Hepatocyte (in vitro differentiated cells): ENCODE measurements at regions not wholly inside any gene's neighbourhood (a gene's known extent, or its start where the extent isn't known, plus 50 kb on each side); places are given as distances from the start of the nearest gene placed in this dataset.
"Not testable (repeated sequence)": the region's sequence is repeated elsewhere in the genome, so short reads cannot be mapped to it uniquely, and the experiment has no call there.

Experiments used
- DNase-seq: peaks from one replicate; pipeline ENCODE4 v3.0.0-alpha.2; 2016; ENCODE audit warnings: low spot score
- H2AFZ ChIP-seq: fragments of 200-600 bp; sonication (generic); 2 replicates; pipeline ENCODE4 v1.6.0; 2016; ENCODE audit warnings: antibody characterized with exemption, mild to moderate bottlenecking
- H3K27ac ChIP-seq: fragments of 200-600 bp; sonication (generic); 2 replicates; pipeline ENCODE4 v1.5.1; 2016; ENCODE audit warnings: mild to moderate bottlenecking
- H3K27me3 ChIP-seq: fragments of 200-600 bp; sonication (generic); 2 replicates; pipeline ENCODE4 v1.6.1; 2016
- H3K36me3 ChIP-seq: fragments of 200-600 bp; sonication (generic); replicated peaks from 2 replicates; pipeline ENCODE4 v1.5.1; 2016; ENCODE audit warnings: low read depth; ENCODE audit not compliant: insufficient read depth
- H3K4me1 ChIP-seq: fragments of 200-600 bp; sonication (generic); 2 replicates; pipeline ENCODE4 v1.5.1; 2016; ENCODE audit warnings: mild to moderate bottlenecking, moderate library complexity; ENCODE audit not compliant: insufficient read depth
- H3K4me2 ChIP-seq: fragments of 200-600 bp; sonication (generic); 2 replicates; pipeline ENCODE4 v1.6.0; 2016
- H3K4me3 ChIP-seq: fragments of 200-600 bp; sonication (generic); 2 replicates; pipeline ENCODE4 v1.5.1; 2016; ENCODE audit warnings: mild to moderate bottlenecking
- H3K79me2 ChIP-seq: fragments of 200-600 bp; sonication (generic); 2 replicates; pipeline ENCODE4 v1.6.0; 2017; ENCODE audit warnings: mild to moderate bottlenecking
- H3K9me2 ChIP-seq: fragments of 200-600 bp; sonication (generic); replicated peaks from 2 replicates; pipeline ENCODE4 v1.6.0; 2017; ENCODE audit warnings: mild to moderate bottlenecking; ENCODE audit not compliant: insufficient read depth
- H3K9me3 ChIP-seq: fragments of 200-600 bp; sonication (generic); 2 replicates; pipeline ENCODE4 v1.5.1; 2016; ENCODE audit warnings: low read depth, mild to moderate bottlenecking
- H4K20me1 ChIP-seq: fragments of 200-600 bp; sonication (generic); 2 replicates; pipeline ENCODE4 v1.6.0; 2016; ENCODE audit warnings: mild to moderate bottlenecking; ENCODE audit not compliant: insufficient read depth, poor library complexity, severe bottlenecking
- EZH2 ChIP-seq: fragments of 200-600 bp; sonication (generic); IDR thresholded peaks from 2 replicates; pipeline ENCODE4 v1.6.1; 2016; ENCODE audit warnings: antibody characterized with exemption, mild to moderate bottlenecking, borderline replicate concordance
- EZH2phosphoT487 ChIP-seq: fragments of 200-600 bp; sonication (generic); IDR thresholded peaks from one replicate; pipeline ENCODE4 v1.6.1; 2018; ENCODE audit warnings: antibody characterized with exemption, mild to moderate bottlenecking, low read depth, moderate library complexity; ENCODE audit not compliant: unreplicated experiment, severe bottlenecking
- WGBS: methylation state at CpG from one replicate; pipeline ENCODE4 v1.1.6; 2016; ENCODE audit warnings: low lambda C conversion rate; ENCODE audit errors: missing lambda C conversion rate; 5-methylcytosine and 5-hydroxymethylcytosine counted together
- TF ChIP-seq, protein P1 (sequence below): fragments of 200-600 bp; sonication (generic); IDR thresholded peaks from 2 replicates; pipeline ENCODE4 v1.5.1; 2016; ENCODE audit warnings: antibody characterized with exemption, mild to moderate bottlenecking; ENCODE audit not compliant: poor library complexity

DNA sequence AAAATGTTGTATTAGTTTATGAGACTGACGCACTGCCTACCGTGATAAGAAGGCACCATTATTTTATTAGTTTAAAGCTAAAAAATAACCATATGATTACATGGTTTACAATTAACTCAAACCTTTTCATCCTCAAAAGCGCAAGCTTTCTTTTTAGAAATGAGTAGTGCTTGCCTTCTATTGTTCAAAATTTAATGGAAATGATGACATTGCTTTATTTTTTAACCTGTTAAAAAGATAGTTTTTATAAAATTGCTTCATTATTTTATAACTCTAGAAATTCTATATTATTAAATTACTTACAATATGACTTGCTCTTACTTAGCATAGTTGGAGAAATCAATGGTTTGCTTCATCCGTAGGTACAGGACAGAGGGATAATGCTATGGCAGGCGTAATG lies 78.7 kb upstream of the HDDC2 start:
- no peak for DNase-seq
- H3K27ac ChIP-seq = no peak overlapping the region
- 96% methylated on average over 5 of the region's 5 CpGs for WGBS
- H3K36me3 ChIP-seq = no peaks in the 10 kb centered on the region
- no peaks in the 10 kb centered on the region for H3K79me2 ChIP-seq
- TF ChIP-seq EZH2phosphoT487 (no peak), EZH2 (no peak)
- TF ChIP-seq, protein P1, sequence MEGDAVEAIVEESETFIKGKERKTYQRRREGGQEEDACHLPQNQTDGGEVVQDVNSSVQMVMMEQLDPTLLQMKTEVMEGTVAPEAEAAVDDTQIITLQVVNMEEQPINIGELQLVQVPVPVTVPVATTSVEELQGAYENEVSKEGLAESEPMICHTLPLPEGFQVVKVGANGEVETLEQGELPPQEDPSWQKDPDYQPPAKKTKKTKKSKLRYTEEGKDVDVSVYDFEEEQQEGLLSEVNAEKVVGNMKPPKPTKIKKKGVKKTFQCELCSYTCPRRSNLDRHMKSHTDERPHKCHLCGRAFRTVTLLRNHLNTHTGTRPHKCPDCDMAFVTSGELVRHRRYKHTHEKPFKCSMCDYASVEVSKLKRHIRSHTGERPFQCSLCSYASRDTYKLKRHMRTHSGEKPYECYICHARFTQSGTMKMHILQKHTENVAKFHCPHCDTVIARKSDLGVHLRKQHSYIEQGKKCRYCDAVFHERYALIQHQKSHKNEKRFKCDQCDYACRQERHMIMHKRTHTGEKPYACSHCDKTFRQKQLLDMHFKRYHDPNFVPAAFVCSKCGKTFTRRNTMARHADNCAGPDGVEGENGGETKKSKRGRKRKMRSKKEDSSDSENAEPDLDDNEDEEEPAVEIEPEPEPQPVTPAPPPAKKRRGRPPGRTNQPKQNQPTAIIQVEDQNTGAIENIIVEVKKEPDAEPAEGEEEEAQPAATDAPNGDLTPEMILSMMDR = no peak
- no peaks in the 10 kb centered on the region for H3K27me3 ChIP-seq
- no peaks in the 10 kb centered on the region for H3K4me1 ChIP-seq
- H3K9me3 ChIP-seq = no peaks in the 10 kb centered on the region
- no peak overlapping the region for H3K4me2 ChIP-seq
- H3K4me3 ChIP-seq = no peak overlapping the region
- no peaks in the 10 kb centered on the region for H4K20me1 ChIP-seq
- no peak overlapping the region for H2AFZ ChIP-seq
- no peaks in the 10 kb centered on the region for H3K9me2 ChIP-seq

DNA sequence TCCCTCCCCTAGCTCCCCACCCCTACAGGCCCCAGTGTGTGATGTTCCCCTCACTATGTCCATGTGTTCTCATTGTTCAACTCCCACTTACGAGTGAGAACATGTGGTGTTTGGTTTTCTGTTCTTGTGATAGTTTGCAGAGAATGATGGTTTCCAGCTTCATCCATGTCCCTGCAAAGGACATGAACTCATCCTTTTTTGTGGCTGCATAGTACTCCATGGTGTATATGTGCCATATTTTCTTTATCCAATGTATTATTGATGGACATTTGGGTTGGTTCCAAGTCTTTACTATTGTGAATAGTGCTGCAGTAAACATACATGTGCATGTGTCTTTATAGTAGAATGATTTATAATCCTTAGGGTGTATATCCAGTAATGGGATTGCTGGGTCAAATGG lies 84.6 kb upstream of the HDDC2 start:
- H3K4me3 ChIP-seq, H3K27me3 ChIP-seq, H3K9me3 ChIP-seq, H4K20me1 ChIP-seq, H3K36me3 ChIP-seq, DNase-seq, H3K4me2 ChIP-seq, H3K79me2 ChIP-seq, H2AFZ ChIP-seq, H3K27ac ChIP-seq, H3K4me1 ChIP-seq, H3K9me2 ChIP-seq: not testable (repeated sequence)
- 93% methylated on average over 1 of the region's 1 CpG for WGBS

GRCh38 chr6:125392682-125393081 lies 90.9 kb upstream of the HDDC2 start:
- H3K4me1 ChIP-seq = no peaks in the 10 kb centered on the region
- 77% methylated on average over 3 of the region's 3 CpGs for WGBS
- no peak overlapping the region for H3K27ac ChIP-seq
- no peak overlapping the region for H3K4me2 ChIP-seq
- H2AFZ ChIP-seq = no peak overlapping the region
- TF ChIP-seq, protein P1 = no peak
- TF ChIP-seq EZH2phosphoT487 (no peak), EZH2 (no peak)
- no peak overlapping the region for H3K4me3 ChIP-seq
- H4K20me1 ChIP-seq = no peaks in the 10 kb centered on the region
- H3K36me3 ChIP-seq = no peaks in the 10 kb centered on the region
- H3K9me3 ChIP-seq = no peaks in the 10 kb centered on the region
- no peak for DNase-seq
- H3K9me2 ChIP-seq = no peaks in the 10 kb centered on the region
- no peaks in the 10 kb centered on the region for H3K27me3 ChIP-seq
- no peaks in the 10 kb centered on the region for H3K79me2 ChIP-seq

DNA sequence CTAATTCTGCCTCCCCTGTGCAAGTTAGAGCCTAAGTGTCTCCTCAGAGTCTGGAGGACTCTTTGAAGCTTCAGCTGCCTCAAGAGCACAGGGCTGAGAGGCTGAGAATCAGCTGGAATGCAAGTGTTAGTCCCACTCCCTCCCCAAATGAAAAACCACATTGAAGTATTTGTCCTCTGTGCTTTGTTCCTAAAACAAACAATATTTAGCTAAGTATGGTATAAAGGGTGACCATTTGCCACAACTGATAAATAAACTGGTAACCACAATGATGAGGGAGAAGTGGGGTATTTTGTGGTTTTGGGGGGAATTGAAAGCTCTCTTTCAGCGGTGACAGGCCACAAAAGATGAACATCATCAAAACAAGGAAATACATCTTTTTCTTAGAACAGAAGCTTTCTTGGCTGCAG lies 91.7 kb upstream of the HDDC2 start:
- no peak overlapping the region for H3K4me2 ChIP-seq
- no peaks in the 10 kb centered on the region for H3K9me3 ChIP-seq
- H3K9me2 ChIP-seq = no peaks in the 10 kb centered on the region
- no peaks in the 10 kb centered on the region for H3K36me3 ChIP-seq
- H3K4me3 ChIP-seq = no peak overlapping the region
- H3K79me2 ChIP-seq = no peaks in the 10 kb centered on the region
- no peak for DNase-seq
- no peaks in the 10 kb centered on the region for H4K20me1 ChIP-seq
- no peaks in the 10 kb centered on the region for H3K4me1 ChIP-seq
- H2AFZ ChIP-seq = no peak overlapping the region
- H3K27me3 ChIP-seq = no peaks in the 10 kb centered on the region
- no peak overlapping the region for H3K27ac ChIP-seq
- TF ChIP-seq, protein P1 = no peak
- no peak for TF ChIP-seq EZH2
- no peak for TF ChIP-seq EZH2phosphoT487
- 70% methylated on average over 1 of the region's 1 CpG for WGBS
